Activated naive CD4-positive, alpha-beta T cell treated with anti-CD3 and anti-CD28 coated beads, Interleukin-2, amount 10 ng/mL, durations not matched to agents 7 days and 5 days (primary cell): ENCODE measurements at regions not wholly inside any gene's neighbourhood (a gene's known extent, or its start where the extent isn't known, plus 50 kb on each side); places are given as distances from the start of the nearest gene placed in this dataset.

Experiments used
- CTCF ChIA-PET: fragments of 350-600 bp; sonication (Branson Sonifier 250); formaldehyde crosslinking; loops from one replicate; lab custom pipeline; 2021; ENCODE audit warnings: antibody characterized with exemption; lab: Charles Lee
- DNase-seq: peaks from one replicate; pipeline ENCODE4 v3.0.0-alpha.2; 2020
- H3K27ac Mint-ChIP-seq: one replicate; pipeline ENCODE4 v1.8.0; 2021; ENCODE audit warnings: mild to moderate bottlenecking, moderate library complexity, mixed read lengths
- H3K27me3 Mint-ChIP-seq: one replicate; pipeline ENCODE4 v1.8.0; 2021; ENCODE audit warnings: mild to moderate bottlenecking, mixed read lengths
- H3K36me3 Mint-ChIP-seq: one replicate; pipeline ENCODE4 v1.8.0; 2021; ENCODE audit warnings: mixed read lengths
- H3K4me1 Mint-ChIP-seq: one replicate; pipeline ENCODE4 v1.8.0; 2021; ENCODE audit warnings: mixed read lengths
- H3K4me3 Mint-ChIP-seq: one replicate; pipeline ENCODE4 v1.8.0; 2021; ENCODE audit warnings: mild to moderate bottlenecking, moderate library complexity, mixed read lengths
- H3K9me3 Mint-ChIP-seq: one replicate; pipeline ENCODE4 v1.8.0; 2021; ENCODE audit warnings: mixed read lengths

- no peak overlapping the region for H3K4me3 Mint-ChIP-seq
- no peaks in the 10 kb centered on the region for H3K4me1 Mint-ChIP-seq
- no peak overlapping the region for H3K27ac Mint-ChIP-seq
- no peak for DNase-seq
- H3K27me3 Mint-ChIP-seq, result peaks cover 4% of the 10 kb centered on the region
- H3K9me3 Mint-ChIP-seq, result no peaks in the 10 kb centered on the region
- H3K36me3 Mint-ChIP-seq, result no peaks in the 10 kb centered on the region
- CTCF ChIA-PET, result no interaction called here
Observed at GRCh38 chr4:18082236-18082635, 60.7 kb upstream of the LCORL start.

GRCh38 chr4:18081708-18082107, 60.2 kb upstream of the LCORL start:
- Mint-ChIP-seq H3K27ac (no peak overlapping the region), H3K9me3 (no peaks in the 10 kb centered on the region), H3K36me3 (no peaks in the 10 kb centered on the region), H3K4me1 (no peaks in the 10 kb centered on the region), H3K27me3 (peaks cover 4% of the 10 kb centered on the region), H3K4me3 (no peak overlapping the region)
- no peak for DNase-seq
- CTCF ChIA-PET, result no interaction called here

GRCh38 chr4:18077808-18078207, 56.3 kb upstream of the LCORL start:
- CTCF ChIA-PET, result no interaction called here
- Mint-ChIP-seq H3K4me3 (no peak overlapping the region), H3K36me3 (no peaks in the 10 kb centered on the region), H3K27ac (no peak overlapping the region), H3K27me3 (no peaks in the 10 kb centered on the region), H3K4me1 (peaks cover 4% of the 10 kb centered on the region), H3K9me3 (peaks cover 4% of the 10 kb centered on the region)
- no peak for DNase-seq

- Mint-ChIP-seq H3K36me3 (no peaks in the 10 kb centered on the region), H3K9me3 (peaks cover 4% of the 10 kb centered on the region), H3K27ac (no peak overlapping the region), H3K4me3 (no peak overlapping the region), H3K4me1 (peaks cover 4% of the 10 kb centered on the region), H3K27me3 (peaks cover 2% of the 10 kb centered on the region)
- DNase-seq, result peak; percentile 57
- CTCF ChIA-PET, result no interaction called here
Observed at GRCh38 chr4:18075823-18076433, 54.4 kb upstream of the LCORL start.

- Mint-ChIP-seq H3K9me3 (peaks cover 4% of the 10 kb centered on the region), H3K4me1 (peaks cover 4% of the 10 kb centered on the region), H3K27ac (no peak overlapping the region), H3K36me3 (no peaks in the 10 kb centered on the region), H3K27me3 (peaks cover 21% of the 10 kb centered on the region), H3K4me3 (no peak overlapping the region)
- DNase-seq, result no peak
- CTCF ChIA-PET, result no interaction called here
Observed at GRCh38 chr4:18071894-18072293, 50.3 kb upstream of the LCORL start.
